Esophagus squamous epithelium (tissue), 4 donors: ENCODE measurements at regions not wholly inside any gene's neighbourhood (a gene's known extent, or its start where the extent isn't known, plus 50 kb on each side); places are given as distances from the start of the nearest gene placed in this dataset.

Experiments
- CTCF ChIP-seq, 6 experiments: fragments of 450-650 bp in 4 of 6; fragments of 200-600 bp in 2 of 6; sonication (generic) in 2 of 6; IDR thresholded peaks; one replicate each; pipeline ENCODE4 v1.5.1; 2016 to 2019; ENCODE audit warnings: antibody characterized with exemption in 6 of 6, mild to moderate bottlenecking in 4 of 6, moderate library complexity in 4 of 6
- POLR2A ChIP-seq, 4 donors: fragments of 450-650 bp; IDR thresholded peaks; one replicate each; pipeline ENCODE4 v1.6.1; 2017; ENCODE audit warnings: antibody characterized with exemption in 4 of 4, mild to moderate bottlenecking in 4 of 4, moderate library complexity in 3 of 4

DNA sequence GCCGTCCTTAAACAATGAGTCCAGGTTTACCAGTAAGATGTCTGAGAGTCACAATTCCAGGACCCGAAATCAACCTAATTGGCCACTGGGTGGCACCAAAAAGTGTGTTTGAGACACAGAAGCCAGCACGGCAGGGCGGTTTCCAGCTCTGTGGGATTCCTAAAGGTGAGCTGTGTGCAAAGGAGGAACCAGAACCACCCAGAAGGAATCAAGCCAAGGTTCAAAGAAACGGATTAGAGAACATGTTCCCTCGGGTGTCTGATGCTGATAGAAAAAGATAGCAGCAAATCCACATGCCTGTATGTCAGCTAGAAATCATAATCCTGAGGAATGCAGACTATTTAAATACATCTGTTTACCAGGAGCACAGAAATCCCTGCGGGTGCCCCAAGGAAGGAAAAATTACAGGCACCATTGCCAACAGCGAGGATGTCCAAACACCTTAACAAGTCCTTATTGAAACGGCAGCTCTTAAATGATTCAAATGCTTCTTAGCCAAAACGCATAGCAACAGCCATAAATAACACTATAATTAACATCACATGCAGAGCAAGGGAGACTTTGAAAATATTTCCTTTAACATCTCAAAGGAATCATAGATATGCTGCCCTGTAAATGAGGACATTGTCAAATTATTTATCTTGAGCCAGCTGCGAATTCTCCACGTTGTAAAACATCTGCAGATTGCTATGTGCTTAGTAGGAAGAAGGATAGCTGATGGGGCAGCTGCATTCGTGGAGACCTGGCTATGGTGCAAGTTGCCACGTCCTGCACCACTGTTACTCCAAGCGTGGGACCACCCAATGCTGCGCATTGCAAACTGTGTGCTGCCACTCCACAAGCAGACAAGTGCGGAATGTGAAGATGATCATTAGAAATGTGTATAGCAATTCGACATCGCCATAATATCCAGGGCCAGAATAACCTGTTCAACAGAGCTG, 318.7 kb upstream of the NCKAP5 start:
- TF ChIP-seq CTCF (IDR thresholded peaks at IDR 0.05) = peak; percentile 36 to 69 (median 59)
- no peak for TF ChIP-seq POLR2A (IDR thresholded peaks at IDR 0.05)
